ENCODE measurements at regions not wholly inside any gene's neighbourhood (a gene's known extent, or its start where the extent isn't known, plus 50 kb on each side); places are given as distances from the start of the nearest gene placed in this dataset.

DNA sequence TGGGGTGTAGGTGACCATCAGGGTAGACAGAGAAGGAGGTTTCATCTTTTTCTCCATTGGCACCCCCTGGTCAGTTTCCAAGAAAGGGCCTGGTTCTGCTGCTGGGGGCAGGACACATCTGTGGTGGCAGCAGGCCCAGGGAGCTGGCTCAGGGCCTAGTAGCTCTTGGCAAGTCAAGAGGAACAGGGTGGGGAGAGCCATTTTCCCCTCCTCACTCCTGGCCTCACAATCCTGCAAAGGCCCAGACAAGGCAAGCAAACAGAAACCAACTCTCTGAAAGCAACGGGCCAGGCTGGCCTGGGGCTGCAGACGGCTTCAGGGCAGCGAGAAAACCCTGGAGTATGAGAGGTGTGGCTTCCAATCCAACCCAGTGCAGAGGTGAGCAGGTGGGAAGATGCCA lies 192.9 kb upstream of the DYNLRB2 start:
- TF ChIP-seq, protein P1, sequence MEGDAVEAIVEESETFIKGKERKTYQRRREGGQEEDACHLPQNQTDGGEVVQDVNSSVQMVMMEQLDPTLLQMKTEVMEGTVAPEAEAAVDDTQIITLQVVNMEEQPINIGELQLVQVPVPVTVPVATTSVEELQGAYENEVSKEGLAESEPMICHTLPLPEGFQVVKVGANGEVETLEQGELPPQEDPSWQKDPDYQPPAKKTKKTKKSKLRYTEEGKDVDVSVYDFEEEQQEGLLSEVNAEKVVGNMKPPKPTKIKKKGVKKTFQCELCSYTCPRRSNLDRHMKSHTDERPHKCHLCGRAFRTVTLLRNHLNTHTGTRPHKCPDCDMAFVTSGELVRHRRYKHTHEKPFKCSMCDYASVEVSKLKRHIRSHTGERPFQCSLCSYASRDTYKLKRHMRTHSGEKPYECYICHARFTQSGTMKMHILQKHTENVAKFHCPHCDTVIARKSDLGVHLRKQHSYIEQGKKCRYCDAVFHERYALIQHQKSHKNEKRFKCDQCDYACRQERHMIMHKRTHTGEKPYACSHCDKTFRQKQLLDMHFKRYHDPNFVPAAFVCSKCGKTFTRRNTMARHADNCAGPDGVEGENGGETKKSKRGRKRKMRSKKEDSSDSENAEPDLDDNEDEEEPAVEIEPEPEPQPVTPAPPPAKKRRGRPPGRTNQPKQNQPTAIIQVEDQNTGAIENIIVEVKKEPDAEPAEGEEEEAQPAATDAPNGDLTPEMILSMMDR (conservative IDR thresholded peaks at IDR 0.05; ENCODE audit: low read length): no peak
- TF ChIP-seq EZH2phosphoT487 (IDR thresholded peaks at IDR 0.05; ENCODE audit: borderline replicate concordance): no peak
